GM06990 (cell line): ENCODE measurements at regions not wholly inside any gene's neighbourhood (a gene's known extent, or its start where the extent isn't known, plus 50 kb on each side); places are given as distances from the start of the nearest gene placed in this dataset.

Experiments used
- DNase-seq: peaks from one replicate; pipeline ENCODE4 v3.0.0-alpha.2; 2011; ENCODE audit not compliant: insufficient read length; ENCODE audit errors: extremely low read depth
- H3K27me3 ChIP-seq: replicated peaks from 2 replicates; pipeline ENCODE4 v1.6.0; 2011; ENCODE audit warnings: low read length; ENCODE audit not compliant: control insufficient read depth, insufficient read depth
- H3K36me3 ChIP-seq: 2 replicates; pipeline ENCODE4 v1.5.1; 2011; ENCODE audit warnings: low read length; ENCODE audit not compliant: control insufficient read depth, insufficient read depth
- H3K4me3 ChIP-seq: replicated peaks from 2 replicates; pipeline ENCODE4 v1.5.1; 2011; ENCODE audit warnings: low read depth, mild to moderate bottlenecking, control low read depth, low read length
- CTCF ChIP-seq: IDR thresholded peaks from 2 replicates; pipeline ENCODE4 v1.5.1; 2011; ENCODE audit warnings: low read length, control low read depth, mild to moderate bottlenecking, inconsistent platforms; ENCODE audit not compliant: insufficient read depth, poor library complexity, severe bottlenecking

DNA sequence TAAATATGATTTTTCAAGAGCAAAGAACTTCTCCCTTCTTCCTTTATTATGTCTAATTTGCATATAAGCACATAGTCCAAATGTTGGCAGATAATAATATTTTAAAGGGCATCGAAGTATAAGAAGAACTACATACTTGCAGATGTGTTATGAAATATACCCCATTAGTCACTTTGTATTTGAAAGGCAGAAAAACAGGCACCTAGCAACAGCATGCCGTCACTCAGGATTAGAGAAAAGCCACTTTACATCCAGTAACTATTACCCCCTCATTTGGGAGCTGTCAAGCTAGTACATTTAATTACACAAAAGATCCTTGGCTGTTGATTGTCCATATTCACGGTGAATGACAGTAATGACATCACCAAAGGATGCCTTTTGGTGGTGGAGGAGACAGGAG is 99.3 kb upstream of the ARMC2 start:
- DNase-seq, result no peak
- H3K27me3 ChIP-seq, result no peaks in the 10 kb centered on the region; the same call in none of the 2 replicates
- no peak overlapping the region for H3K4me3 ChIP-seq
- no peaks in the 10 kb centered on the region for H3K36me3 ChIP-seq
- TF ChIP-seq CTCF, result no peak

- no peak overlapping the region for H3K4me3 ChIP-seq
- H3K36me3 ChIP-seq, result no peaks in the 10 kb centered on the region
- DNase-seq, result no peak
- H3K27me3 ChIP-seq, result no peaks in the 10 kb centered on the region; the same call in 1 of the 2 replicates
- no peak for TF ChIP-seq CTCF
Observed at GRCh38 chr6:108750801-108751200, 97.4 kb upstream of the ARMC2 start.

- Histone ChIP-seq H3K36me3 (no peaks in the 10 kb centered on the region), H3K27me3 (no peaks in the 10 kb centered on the region; the same call in 1 of the 2 replicates), H3K4me3 (no peak overlapping the region)
- TF ChIP-seq CTCF, result no peak
- no peak for DNase-seq
Observed at GRCh38 chr6:108751282-108751681, 96.9 kb upstream of the ARMC2 start.

- no peak for DNase-seq
- Histone ChIP-seq H3K36me3 (no peaks in the 10 kb centered on the region), H3K27me3 (no peaks in the 10 kb centered on the region; the same call in 1 of the 2 replicates), H3K4me3 (no peak overlapping the region)
- no peak for TF ChIP-seq CTCF
Observed at GRCh38 chr6:108751851-108752732, 96.1 kb upstream of the ARMC2 start.

DNA sequence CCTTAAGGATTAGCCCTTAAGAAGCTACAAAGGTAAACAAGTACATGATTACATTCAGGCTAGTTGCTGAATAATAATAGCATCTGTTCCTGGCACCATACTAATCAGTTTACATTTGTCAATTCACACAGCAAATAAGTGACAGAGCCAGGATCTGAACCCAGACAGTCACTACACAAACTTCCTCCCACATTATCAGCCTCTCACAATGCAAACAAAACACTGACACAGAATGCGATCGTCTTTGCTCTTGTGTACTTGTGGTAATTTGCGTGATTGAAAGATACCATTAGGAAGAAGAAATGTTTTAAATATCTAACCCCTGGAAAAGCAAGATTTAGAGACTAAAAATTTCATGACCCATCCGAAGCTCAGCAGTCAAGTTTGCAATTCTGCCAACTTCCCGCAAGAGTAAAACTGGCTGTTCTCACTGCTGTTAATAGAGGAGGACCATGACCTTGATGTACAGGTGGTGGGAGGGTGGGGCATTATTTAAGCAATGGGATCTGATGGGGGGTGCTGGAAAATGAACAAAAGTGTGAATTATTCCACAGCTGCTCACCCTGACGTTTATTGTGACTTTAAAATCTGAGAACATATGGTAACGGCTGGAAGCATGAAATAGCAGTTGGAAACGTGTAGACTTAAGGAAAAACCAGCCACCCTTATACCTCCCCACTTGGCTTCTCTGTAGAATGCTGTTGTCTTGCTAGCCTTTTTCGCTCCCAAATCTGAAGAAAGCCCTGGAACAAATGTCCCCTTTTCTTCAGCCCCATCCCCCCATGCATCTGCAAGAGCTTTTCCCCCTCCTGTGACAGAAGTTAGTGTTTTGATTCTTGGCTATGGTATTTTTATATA is 95.3 kb upstream of the ARMC2 start:
- no peaks in the 10 kb centered on the region for H3K27me3 ChIP-seq
- no peak for DNase-seq
- TF ChIP-seq CTCF, result no peak
- H3K4me3 ChIP-seq, result no peak overlapping the region
- no peaks in the 10 kb centered on the region for H3K36me3 ChIP-seq
